Upper lobe of left lung (tissue), 6 donors: ENCODE measurements at regions not wholly inside any gene's neighbourhood (a gene's known extent, or its start where the extent isn't known, plus 50 kb on each side); places are given as distances from the start of the nearest gene placed in this dataset.

ENCODE experiments used
- ATAC-seq, 2 donors: fragments of 200-7000 bp; cut with Tn5 transposase; one replicate each; pipeline ENCODE4 v1.9.1; 2022; ENCODE audit warnings: mild to moderate bottlenecking in 2 of 2, moderate library complexity in 2 of 2; ENCODE audit not compliant: low FRiP score in 2 of 2
- DNase-seq, 2 donors: peaks; one replicate each; pipeline ENCODE4 v3.0.0-alpha.2; 2019 to 2020
- H3K27ac ChIP-seq, 4 donors: fragments of 200-600 bp; sonication (generic); one replicate each; pipeline ENCODE4 v1.5.1; 2016 to 2019
- H3K27me3 ChIP-seq, 4 donors: fragments of 200-600 bp; sonication (generic); one replicate each; pipeline ENCODE4 v1.5.1; 2017 to 2019
- H3K36me3 ChIP-seq, 4 donors: fragments of 200-600 bp; sonication (generic); one replicate each; pipeline ENCODE4 v1.5.1; 2016 to 2019
- H3K4me1 ChIP-seq, 4 donors: fragments of 200-600 bp; sonication (generic); one replicate each; pipeline ENCODE4 v1.5.1; 2018 to 2019
- H3K4me3 ChIP-seq, 4 donors: fragments of 200-600 bp; sonication (generic); one replicate each; pipeline ENCODE4 v1.5.1; 2017 to 2019; ENCODE audit warnings: mild to moderate bottlenecking in 2 of 4, moderate library complexity in 1 of 4
- H3K9me3 ChIP-seq, 4 donors: fragments of 200-600 bp; sonication (generic); one replicate each; pipeline ENCODE4 v1.5.1; 2018 to 2019
- CTCF ChIP-seq, 6 experiments: fragments of 450-650 bp in 4 of 6; fragments of 200-600 bp in 2 of 6; sonication (generic) in 2 of 6; IDR thresholded peaks; one replicate each; pipeline ENCODE4 v1.5.1; 2016 to 2019; ENCODE audit warnings: antibody characterized with exemption in 6 of 6
- EP300 ChIP-seq, 4 donors: sonication (generic); formaldehyde crosslinking; IDR thresholded peaks; one replicate each; pipeline ENCODE4 v1.5.1; 2017; ENCODE audit warnings: antibody characterized with exemption in 4 of 4, control low read depth in 2 of 4
- POLR2A ChIP-seq, 4 donors: fragments of 450-650 bp; IDR thresholded peaks; one replicate each; pipeline ENCODE4 v1.5.1; 2016 to 2017; ENCODE audit warnings: antibody characterized with exemption in 4 of 4, mild to moderate bottlenecking in 2 of 4
- POLR2AphosphoS5 ChIP-seq, 2 donors: sonication (generic); formaldehyde crosslinking; IDR thresholded peaks; one replicate each; pipeline ENCODE4 v1.5.1; 2017; ENCODE audit warnings: antibody characterized with exemption in 2 of 2
- WGBS, 2 donors: methylation state at CpG; one replicate each; pipeline ENCODE4 v1.1.5; 2017 to 2018; 5-methylcytosine and 5-hydroxymethylcytosine counted together
- donor health status: DM: no; HTN: no; CAD: no; lungs with moderate emphysema.
- donor health status: DM: no; HTN: yes; CAD: no; lungs with severe emphysema.

GRCh38 chr22:27136596-27136995 is 479.2 kb downstream of the MIAT start:
- Histone ChIP-seq H3K4me3 (no peak overlapping the region), H3K36me3 (no peaks in the 10 kb centered on the region), H3K27ac (no peak overlapping the region), H3K9me3 (peaks cover 0 to 8% (median 4%) of the 10 kb centered on the region in 4 donors), H3K27me3 (no peaks in the 10 kb centered on the region), H3K4me1 (peaks cover 0 to 12% (median 0%) of the 10 kb centered on the region in 4 donors)
- TF ChIP-seq EP300 (IDR thresholded peaks at IDR 0.05): no peak
- no peak for TF ChIP-seq CTCF (IDR thresholded peaks at IDR 0.05)
- no peak for TF ChIP-seq POLR2AphosphoS5 (IDR thresholded peaks at IDR 0.05)
- no peak for TF ChIP-seq POLR2A (IDR thresholded peaks at IDR 0.05)
- WGBS, 2 donors: 94 to 97% methylated on average over 2 of the region's 2 CpGs
- DNase-seq (no peak), ATAC-seq (no peak)

- Histone ChIP-seq H3K4me1 (peaks cover 0 to 12% (median 0%) of the 10 kb centered on the region in 4 donors), H3K9me3 (peaks cover 0 to 8% (median 4%) of the 10 kb centered on the region in 4 donors), H3K27ac (no peak overlapping the region), H3K4me3 (no peak overlapping the region), H3K36me3 (no peaks in the 10 kb centered on the region), H3K27me3 (no peaks in the 10 kb centered on the region)
- no peak for TF ChIP-seq CTCF (IDR thresholded peaks at IDR 0.05)
- 78 to 80% methylated on average over 9 to 12 of the region's 13 CpGs for WGBS, 2 donors
- peak in 1 of 2 donors; percentile 43 for DNase-seq
- ATAC-seq: peak in 1 of 2 donors; percentile 32
Measured at GRCh38 chr22:27137871-27138337, 480.5 kb downstream of the MIAT start.

- DNase-seq (no peak), ATAC-seq (no peak)
- 76 to 80% methylated on average over 7 of the region's 7 CpGs for WGBS, 2 donors
- Histone ChIP-seq H3K4me1 (peaks cover 0 to 12% (median 0%) of the 10 kb centered on the region in 4 donors), H3K27me3 (no peaks in the 10 kb centered on the region), H3K4me3 (no peak overlapping the region), H3K27ac (no peak overlapping the region), H3K9me3 (peaks cover 0 to 8% (median 4%) of the 10 kb centered on the region in 4 donors), H3K36me3 (no peaks in the 10 kb centered on the region)
- TF ChIP-seq CTCF (IDR thresholded peaks at IDR 0.05) (no peak), POLR2AphosphoS5 (IDR thresholded peaks at IDR 0.05) (no peak), POLR2A (IDR thresholded peaks at IDR 0.05) (no peak), EP300 (IDR thresholded peaks at IDR 0.05) (no peak)
Measured at GRCh38 chr22:27138471-27138870, 481.1 kb downstream of the MIAT start.

GRCh38 chr22:27139935-27140511 is 482.6 kb downstream of the MIAT start:
- Histone ChIP-seq H3K4me1 (no peaks in the 10 kb centered on the region), H3K27me3 (no peaks in the 10 kb centered on the region), H3K27ac (no peak overlapping the region), H3K36me3 (no peaks in the 10 kb centered on the region), H3K9me3 (peaks cover 0 to 8% (median 4%) of the 10 kb centered on the region in 4 donors), H3K4me3 (no peak overlapping the region)
- 55 to 71% methylated on average over 10 to 11 of the region's 11 CpGs for WGBS, 2 donors
- no peak for TF ChIP-seq EP300 (IDR thresholded peaks at IDR 0.05)
- no peak for TF ChIP-seq POLR2AphosphoS5 (IDR thresholded peaks at IDR 0.05)
- TF ChIP-seq POLR2A (IDR thresholded peaks at IDR 0.05): no peak
- no peak for TF ChIP-seq CTCF (IDR thresholded peaks at IDR 0.05)
- DNase-seq (no peak), ATAC-seq (no peak)

- TF ChIP-seq CTCF (IDR thresholded peaks at IDR 0.05): no peak
- TF ChIP-seq POLR2AphosphoS5 (IDR thresholded peaks at IDR 0.05): no peak
- TF ChIP-seq POLR2A (IDR thresholded peaks at IDR 0.05): no peak
- H3K27ac ChIP-seq: no peak overlapping the region
- no peak for DNase-seq
- 54 to 55% methylated on average over 2 of the region's 2 CpGs for WGBS, 2 donors
- no peak for ATAC-seq
- no peaks in the 10 kb centered on the region for H3K4me1 ChIP-seq
- no peaks in the 10 kb centered on the region for H3K36me3 ChIP-seq
- H3K4me3 ChIP-seq: no peak overlapping the region
- H3K27me3 ChIP-seq: no peaks in the 10 kb centered on the region
- no peaks in the 10 kb centered on the region for H3K9me3 ChIP-seq
Measured at GRCh38 chr22:27142286-27142685, 484.9 kb downstream of the MIAT start.
